Uterus (tissue), 3 donors: ENCODE measurements at regions not wholly inside any gene's neighbourhood (a gene's known extent, or its start where the extent isn't known, plus 50 kb on each side); places are given as distances from the start of the nearest gene placed in this dataset.

Experiments used
- DNase-seq, 2 donors: peaks; one replicate each; pipeline ENCODE4 v3.0.0-alpha.2; 2019 to 2020
- H3K27ac ChIP-seq, 2 donors: fragments of 200-600 bp; sonication (generic); 1 replicate in 1 of 2; 2 replicates in 1 of 2; pipeline ENCODE4 v1.5.1; 2016 to 2018
- H3K27me3 ChIP-seq, 2 donors: fragments of 200-600 bp; sonication (generic); one replicate each; pipeline ENCODE4 v1.5.1; 2018 to 2019; ENCODE audit warnings: control low read depth in 1 of 2
- H3K36me3 ChIP-seq, 2 donors: fragments of 200-600 bp; sonication (generic); one replicate each; pipeline ENCODE4 v1.5.1; 2019; ENCODE audit warnings: control low read depth in 1 of 2
- H3K4me1 ChIP-seq, 2 donors: fragments of 200-600 bp; sonication (generic); one replicate each; pipeline ENCODE4 v1.5.1; 2018 to 2019; ENCODE audit warnings: control low read depth in 1 of 2
- H3K4me3 ChIP-seq, 2 donors: fragments of 200-600 bp; sonication (generic); 1 replicate in 1 of 2; 2 replicates in 1 of 2; pipeline ENCODE4 v1.5.1; 2018 to 2019; ENCODE audit warnings: mild to moderate bottlenecking in 1 of 2
- H3K9me3 ChIP-seq, 2 donors: fragments of 200-600 bp; sonication (generic); one replicate each; pipeline ENCODE4 v1.5.1; 2019; ENCODE audit warnings: control low read depth in 1 of 2
- CTCF ChIP-seq, 4 experiments: fragments of 200-600 bp in 2 of 4; fragments of 450-650 bp in 2 of 4; sonication (generic) in 2 of 4; IDR thresholded peaks; one replicate each; pipeline ENCODE4 v1.5.1; 2016 to 2019; ENCODE audit warnings: antibody characterized with exemption in 4 of 4, mild to moderate bottlenecking in 2 of 4, moderate library complexity in 1 of 4
- POLR2A ChIP-seq, 2 donors: fragments of 450-650 bp; IDR thresholded peaks; one replicate each; pipeline ENCODE4 v1.6.1; 2016; ENCODE audit warnings: antibody characterized with exemption in 2 of 2, mild to moderate bottlenecking in 1 of 2, moderate library complexity in 1 of 2
- intact Hi-C: fragments of 100-400 bp; cut with DNase I; formaldehyde crosslinking; loops from one replicate; pipeline ENCODE4 v1.15.1; 2023; ENCODE audit warnings: low total_unique reads
- donor health status: DM: yes; HTN: yes; CAD: no.

GRCh38 chr7:11946794-11947193 lies 114.8 kb upstream of the THSD7A start:
- no peaks in the 10 kb centered on the region for H3K9me3 ChIP-seq
- H3K36me3 ChIP-seq: no peaks in the 10 kb centered on the region
- H3K27ac ChIP-seq: no peak overlapping the region
- no peak overlapping the region for H3K4me3 ChIP-seq
- intact Hi-C loops: no loop called here
- no peak for DNase-seq
- H3K27me3 ChIP-seq: no peaks in the 10 kb centered on the region
- TF ChIP-seq POLR2A (IDR thresholded peaks at IDR 0.05) (no peak), CTCF (IDR thresholded peaks at IDR 0.05) (no peak)
- H3K4me1 ChIP-seq: no peaks in the 10 kb centered on the region

- Histone ChIP-seq H3K9me3 (no peaks in the 10 kb centered on the region), H3K4me1 (no peaks in the 10 kb centered on the region), H3K27me3 (no peaks in the 10 kb centered on the region), H3K4me3 (no peak overlapping the region), H3K27ac (no peak overlapping the region), H3K36me3 (no peaks in the 10 kb centered on the region)
- intact Hi-C loops: no loop called here
- TF ChIP-seq POLR2A (IDR thresholded peaks at IDR 0.05) (no peak), CTCF (IDR thresholded peaks at IDR 0.05) (no peak)
- DNase-seq: no peak
Measured at GRCh38 chr7:11950281-11950680, 118.3 kb upstream of the THSD7A start.

GRCh38 chr7:11950942-11951341 lies 118.9 kb upstream of the THSD7A start:
- H3K4me1 ChIP-seq: no peaks in the 10 kb centered on the region
- intact Hi-C loops: no loop called here
- no peaks in the 10 kb centered on the region for H3K27me3 ChIP-seq
- DNase-seq: no peak
- H3K4me3 ChIP-seq: no peak overlapping the region
- H3K27ac ChIP-seq: no peak overlapping the region
- H3K36me3 ChIP-seq: no peaks in the 10 kb centered on the region
- H3K9me3 ChIP-seq: no peaks in the 10 kb centered on the region
- TF ChIP-seq POLR2A (IDR thresholded peaks at IDR 0.05) (no peak), CTCF (IDR thresholded peaks at IDR 0.05) (no peak)

GRCh38 chr7:11951909-11952308 lies 119.9 kb upstream of the THSD7A start:
- no peaks in the 10 kb centered on the region for H3K4me1 ChIP-seq
- intact Hi-C loops: no loop called here
- no peak overlapping the region for H3K27ac ChIP-seq
- no peak overlapping the region for H3K4me3 ChIP-seq
- H3K9me3 ChIP-seq: no peaks in the 10 kb centered on the region
- H3K36me3 ChIP-seq: no peaks in the 10 kb centered on the region
- H3K27me3 ChIP-seq: no peaks in the 10 kb centered on the region
- no peak for DNase-seq
- no peak for TF ChIP-seq POLR2A (IDR thresholded peaks at IDR 0.05)
- no peak for TF ChIP-seq CTCF (IDR thresholded peaks at IDR 0.05)

- H3K4me3 ChIP-seq: no peak overlapping the region
- no peak overlapping the region for H3K27ac ChIP-seq
- H3K9me3 ChIP-seq: no peaks in the 10 kb centered on the region
- TF ChIP-seq POLR2A (IDR thresholded peaks at IDR 0.05) (no peak), CTCF (IDR thresholded peaks at IDR 0.05) (no peak)
- no peaks in the 10 kb centered on the region for H3K4me1 ChIP-seq
- H3K36me3 ChIP-seq: no peaks in the 10 kb centered on the region
- DNase-seq: no peak
- no peaks in the 10 kb centered on the region for H3K27me3 ChIP-seq
- intact Hi-C loops: no loop called here
Measured at GRCh38 chr7:11952972-11953371, 121.0 kb upstream of the THSD7A start.
